Astrocyte (in vitro differentiated cells and primary cell): ENCODE measurements at regions not wholly inside any gene's neighbourhood (a gene's known extent, or its start where the extent isn't known, plus 50 kb on each side); places are given as distances from the start of the nearest gene placed in this dataset.

ENCODE experiments used
- DNase-seq: peaks from one replicate; pipeline ENCODE4 v3.0.0-alpha.2; 2010; ENCODE audit warnings: low read depth
- FAIRE-seq: peaks from 2 replicates; lab custom pipeline; 2011; peaks lifted over from hg19 to GRCh38; lab: Jason Lieb, UNC
- H2AFZ ChIP-seq: 2 replicates; pipeline ENCODE4 v1.6.0; 2012; ENCODE audit warnings: low read depth, low read length, inconsistent platforms
- H3K27ac ChIP-seq: 2 replicates; pipeline ENCODE4 v1.5.1; 2011; ENCODE audit warnings: low read depth, low read length, inconsistent platforms
- H3K27me3 ChIP-seq: 2 replicates; pipeline ENCODE4 v1.6.0; 2011; ENCODE audit warnings: low read length, inconsistent platforms; ENCODE audit not compliant: insufficient read depth
- H3K36me3 ChIP-seq: 2 replicates; pipeline ENCODE4 v1.5.1; 2011; ENCODE audit warnings: low read length, inconsistent platforms; ENCODE audit not compliant: insufficient read depth
- H3K4me1 ChIP-seq: 2 replicates; pipeline ENCODE4 v1.5.1; 2011; ENCODE audit warnings: low read length, inconsistent platforms; ENCODE audit not compliant: insufficient read depth
- H3K4me2 ChIP-seq: 2 replicates; pipeline ENCODE4 v1.6.0; 2012; ENCODE audit warnings: low read length, inconsistent platforms
- H3K4me3 ChIP-seq: 2 replicates; pipeline ENCODE4 v1.5.1; 2011; ENCODE audit warnings: low read depth, mild to moderate bottlenecking, low read length, inconsistent platforms; ENCODE audit not compliant: insufficient read depth
- H3K79me2 ChIP-seq: 2 replicates; pipeline ENCODE4 v1.6.0; 2012; ENCODE audit warnings: mild to moderate bottlenecking, low read length, inconsistent platforms; ENCODE audit not compliant: insufficient read depth
- H3K9ac ChIP-seq: 2 replicates; pipeline ENCODE4 v1.6.0; 2012; ENCODE audit warnings: mild to moderate bottlenecking, low read length, inconsistent platforms
- H3K9me3 ChIP-seq: 2 replicates; pipeline ENCODE4 v1.5.1; 2012; ENCODE audit warnings: low read depth, mild to moderate bottlenecking, low read length, inconsistent platforms; ENCODE audit not compliant: insufficient read depth
- H4K20me1 ChIP-seq: 2 replicates; pipeline ENCODE4 v1.6.0; 2012; ENCODE audit warnings: low read length, inconsistent platforms; ENCODE audit not compliant: insufficient read depth
- H3K27ac Mint-ChIP-seq: one replicate; pipeline ENCODE4 v1.8.0; 2021; ENCODE audit warnings: mild to moderate bottlenecking, mixed read lengths; ENCODE audit not compliant: unreplicated experiment
- H3K27me3 Mint-ChIP-seq: one replicate; pipeline ENCODE4 v1.8.0; 2021; ENCODE audit warnings: low read depth, mixed read lengths; ENCODE audit not compliant: unreplicated experiment
- H3K36me3 Mint-ChIP-seq: one replicate; pipeline ENCODE4 v1.8.0; 2021; ENCODE audit warnings: low read depth, mixed read lengths; ENCODE audit not compliant: unreplicated experiment
- H3K4me1 Mint-ChIP-seq: one replicate; pipeline ENCODE4 v1.8.0; 2021; ENCODE audit warnings: low read depth, mixed read lengths; ENCODE audit not compliant: unreplicated experiment
- H3K4me3 Mint-ChIP-seq: one replicate; pipeline ENCODE4 v1.8.0; 2021; ENCODE audit warnings: mild to moderate bottlenecking, moderate library complexity, mixed read lengths; ENCODE audit not compliant: unreplicated experiment
- H3K9me3 Mint-ChIP-seq: one replicate; pipeline ENCODE4 v1.8.0; 2021; ENCODE audit warnings: mild to moderate bottlenecking, mixed read lengths; ENCODE audit not compliant: unreplicated experiment
- EZH2 ChIP-seq: IDR thresholded peaks from 2 replicates; pipeline ENCODE4 v1.6.1; 2012; ENCODE audit warnings: mild to moderate bottlenecking, low read length, inconsistent platforms; ENCODE audit not compliant: insufficient read depth
- TF ChIP-seq, protein P1 (sequence below): IDR thresholded peaks from 2 replicates; pipeline ENCODE4 v1.5.1; 2011; ENCODE audit warnings: low read depth, mild to moderate bottlenecking, inconsistent platforms, low read length, moderate library complexity; ENCODE audit not compliant: insufficient read depth

DNA sequence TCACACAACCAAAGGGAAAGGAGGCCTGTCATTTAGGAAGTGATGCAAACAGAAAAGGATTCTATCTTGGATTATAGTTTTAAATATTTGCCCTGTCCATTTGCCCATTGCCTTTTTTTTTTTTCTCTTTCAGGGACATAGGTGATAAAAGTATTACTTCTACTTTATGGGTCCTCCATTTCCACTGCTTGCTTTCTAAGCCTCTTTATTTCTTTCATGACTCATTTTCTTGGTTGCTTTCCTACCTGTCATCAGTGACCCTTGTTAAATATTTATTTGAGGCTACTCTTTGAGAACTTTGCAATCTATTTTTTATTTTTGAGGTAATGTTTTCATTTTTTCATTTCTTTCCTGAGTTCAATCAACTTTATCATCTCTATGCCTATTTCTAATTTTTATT, 522.9 kb upstream of the ARRDC3 start:
- FAIRE-seq, result no peak

DNA sequence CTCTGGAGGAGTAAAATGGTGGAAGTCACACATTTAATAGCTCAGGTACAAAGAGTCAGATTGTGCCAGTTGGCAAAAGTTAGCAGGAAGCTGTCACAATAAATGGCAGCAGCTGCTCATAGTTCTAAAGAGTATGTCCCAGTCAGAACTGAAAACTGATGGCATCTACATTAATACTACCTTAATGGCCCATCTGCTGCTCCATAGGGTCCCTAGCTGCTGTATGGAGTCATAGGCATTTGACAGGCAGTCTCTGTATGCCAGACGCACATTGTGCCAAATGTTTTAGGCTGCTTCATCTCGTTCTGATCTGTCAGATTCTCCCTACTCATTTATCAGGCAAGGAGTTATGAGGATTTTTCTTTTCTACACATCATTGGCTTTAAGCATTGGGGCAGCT, 515.8 kb upstream of the ARRDC3 start:
- Mint-ChIP-seq H3K27me3 (no peaks in the 10 kb centered on the region), H3K4me1 (no peaks in the 10 kb centered on the region), H3K27ac (no peak overlapping the region), H3K4me3 (no peak overlapping the region), H3K36me3 (no peaks in the 10 kb centered on the region), H3K9me3 (no peaks in the 10 kb centered on the region)
- no peaks in the 10 kb centered on the region for H3K9me3 ChIP-seq
- H3K27ac ChIP-seq, result no peak overlapping the region
- H3K4me2 ChIP-seq, result no peak overlapping the region
- no peak for TF ChIP-seq EZH2
- TF ChIP-seq, protein P1, sequence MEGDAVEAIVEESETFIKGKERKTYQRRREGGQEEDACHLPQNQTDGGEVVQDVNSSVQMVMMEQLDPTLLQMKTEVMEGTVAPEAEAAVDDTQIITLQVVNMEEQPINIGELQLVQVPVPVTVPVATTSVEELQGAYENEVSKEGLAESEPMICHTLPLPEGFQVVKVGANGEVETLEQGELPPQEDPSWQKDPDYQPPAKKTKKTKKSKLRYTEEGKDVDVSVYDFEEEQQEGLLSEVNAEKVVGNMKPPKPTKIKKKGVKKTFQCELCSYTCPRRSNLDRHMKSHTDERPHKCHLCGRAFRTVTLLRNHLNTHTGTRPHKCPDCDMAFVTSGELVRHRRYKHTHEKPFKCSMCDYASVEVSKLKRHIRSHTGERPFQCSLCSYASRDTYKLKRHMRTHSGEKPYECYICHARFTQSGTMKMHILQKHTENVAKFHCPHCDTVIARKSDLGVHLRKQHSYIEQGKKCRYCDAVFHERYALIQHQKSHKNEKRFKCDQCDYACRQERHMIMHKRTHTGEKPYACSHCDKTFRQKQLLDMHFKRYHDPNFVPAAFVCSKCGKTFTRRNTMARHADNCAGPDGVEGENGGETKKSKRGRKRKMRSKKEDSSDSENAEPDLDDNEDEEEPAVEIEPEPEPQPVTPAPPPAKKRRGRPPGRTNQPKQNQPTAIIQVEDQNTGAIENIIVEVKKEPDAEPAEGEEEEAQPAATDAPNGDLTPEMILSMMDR, result no peak
- FAIRE-seq (no peak), DNase-seq (no peak)
- H4K20me1 ChIP-seq, result no peaks in the 10 kb centered on the region
- H3K36me3 ChIP-seq, result no peaks in the 10 kb centered on the region
- H3K9ac ChIP-seq, result no peak overlapping the region
- H3K4me3 ChIP-seq, result no peak overlapping the region
- H3K79me2 ChIP-seq, result no peaks in the 10 kb centered on the region
- no peak overlapping the region for H2AFZ ChIP-seq
- H3K4me1 ChIP-seq, result no peaks in the 10 kb centered on the region
- H3K27me3 ChIP-seq, result no peaks in the 10 kb centered on the region

More for the DNA sequence above, 522.9 kb upstream of the ARRDC3 start:
- Mint-ChIP-seq H3K4me1 (no peaks in the 10 kb centered on the region), H3K9me3 (no peaks in the 10 kb centered on the region), H3K27me3 (no peaks in the 10 kb centered on the region), H3K4me3 (no peak overlapping the region), H3K36me3 (no peaks in the 10 kb centered on the region), H3K27ac (no peak overlapping the region)
- Histone ChIP-seq H3K79me2 (no peaks in the 10 kb centered on the region), H4K20me1 (no peaks in the 10 kb centered on the region), H3K4me3 (no peak overlapping the region), H3K9me3 (no peaks in the 10 kb centered on the region), H2AFZ (no peak overlapping the region), H3K4me2 (no peak overlapping the region), H3K36me3 (no peaks in the 10 kb centered on the region), H3K27me3 (no peaks in the 10 kb centered on the region), H3K4me1 (no peaks in the 10 kb centered on the region), H3K27ac (no peak overlapping the region), H3K9ac (no peak overlapping the region)
- DNase-seq, result no peak
- no peak for TF ChIP-seq EZH2
- TF ChIP-seq, protein P1, result no peak

DNA sequence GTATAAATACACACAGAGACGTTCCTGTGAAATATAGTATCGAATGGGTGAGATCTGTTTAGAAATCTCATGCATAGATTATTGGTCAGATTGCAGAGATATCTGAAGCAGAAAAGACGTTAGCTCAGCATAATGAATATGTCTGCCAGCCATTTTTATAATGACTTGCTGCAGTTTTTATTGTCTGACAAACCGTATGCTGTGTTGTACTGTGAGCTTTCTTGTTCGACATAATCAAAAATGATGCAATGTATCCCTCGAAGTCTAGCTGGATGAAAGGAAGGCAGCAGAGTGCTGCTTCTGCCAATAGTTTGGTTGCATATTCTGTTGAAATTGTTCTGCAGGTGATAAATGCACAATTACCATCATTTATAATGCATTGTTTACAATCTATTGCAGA, 514.9 kb upstream of the ARRDC3 start:
- no peaks in the 10 kb centered on the region for H3K4me1 ChIP-seq
- H3K27ac ChIP-seq, result no peak overlapping the region
- no peak overlapping the region for H3K9ac ChIP-seq
- DNase-seq (no peak), FAIRE-seq (no peak)
- Mint-ChIP-seq H3K4me1 (no peaks in the 10 kb centered on the region), H3K9me3 (no peaks in the 10 kb centered on the region), H3K27me3 (no peaks in the 10 kb centered on the region), H3K36me3 (no peaks in the 10 kb centered on the region), H3K4me3 (no peak overlapping the region), H3K27ac (no peak overlapping the region)
- H3K79me2 ChIP-seq, result no peaks in the 10 kb centered on the region
- H3K4me3 ChIP-seq, result no peak overlapping the region
- no peaks in the 10 kb centered on the region for H4K20me1 ChIP-seq
- no peak overlapping the region for H3K4me2 ChIP-seq
- H3K36me3 ChIP-seq, result no peaks in the 10 kb centered on the region
- no peak for TF ChIP-seq EZH2
- TF ChIP-seq, protein P1, result no peak
- no peaks in the 10 kb centered on the region for H3K9me3 ChIP-seq
- no peaks in the 10 kb centered on the region for H3K27me3 ChIP-seq
- no peak overlapping the region for H2AFZ ChIP-seq
